HEK293 (cell line): ENCODE measurements at regions not wholly inside any gene's neighbourhood (a gene's known extent, or its start where the extent isn't known, plus 50 kb on each side); places are given as distances from the start of the nearest gene placed in this dataset.
A peak's percentile ranks its signal among the peaks of the same experiment; 100 is the strongest.

Experiments
- CTCF ChIP-seq: fragments of 450-650 bp; formaldehyde crosslinking; IDR thresholded peaks from 2 replicates; pipeline ENCODE4 v1.5.1; 2016; ENCODE audit warnings: missing biosample characterization, missing genetic modification characterization
- GLI4 ChIP-seq: fragments of 450-650 bp; formaldehyde crosslinking; IDR thresholded peaks from 2 replicates; pipeline ENCODE4 v1.5.1; 2016; ENCODE audit warnings: missing biosample characterization, missing genetic modification characterization
- MYNN ChIP-seq: fragments of 450-650 bp; formaldehyde crosslinking; IDR thresholded peaks from 2 replicates; pipeline ENCODE4 v1.5.1; 2016; ENCODE audit warnings: missing biosample characterization, missing genetic modification characterization, borderline replicate concordance
- SALL2 ChIP-seq: fragments of 450-650 bp; formaldehyde crosslinking; IDR thresholded peaks from 2 replicates; pipeline ENCODE4 v1.5.0; 2017; ENCODE audit warnings: missing biosample characterization, mild to moderate bottlenecking, missing genetic modification characterization, borderline replicate concordance
- SP2 ChIP-seq: fragments of 450-650 bp; formaldehyde crosslinking; IDR thresholded peaks from 2 replicates; pipeline ENCODE4 v1.5.1; 2016; ENCODE audit warnings: missing biosample characterization, missing genetic modification characterization
- ZBTB17 ChIP-seq: fragments of 450-650 bp; formaldehyde crosslinking; IDR thresholded peaks from 2 replicates; pipeline ENCODE4 v1.5.1; 2016; ENCODE audit warnings: missing biosample characterization, missing genetic modification characterization
- ZBTB48 ChIP-seq: fragments of 450-650 bp; formaldehyde crosslinking; IDR thresholded peaks from 2 replicates; pipeline ENCODE4 v1.5.1; 2016; ENCODE audit warnings: missing biosample characterization, missing genetic modification characterization
- ZBTB8A ChIP-seq: fragments of 450-650 bp; formaldehyde crosslinking; IDR thresholded peaks from 2 replicates; pipeline ENCODE4 v1.5.1; 2016; ENCODE audit warnings: missing biosample characterization, missing genetic modification characterization
- ZNF155 ChIP-seq: fragments of 450-650 bp; formaldehyde crosslinking; IDR thresholded peaks from 2 replicates; pipeline ENCODE4 v1.5.1; 2016; ENCODE audit warnings: missing biosample characterization, missing genetic modification characterization
- ZNF2 ChIP-seq: fragments of 450-650 bp; formaldehyde crosslinking; IDR thresholded peaks from 2 replicates; pipeline ENCODE4 v1.5.1; 2016; ENCODE audit warnings: missing biosample characterization, missing genetic modification characterization
- ZNF433 ChIP-seq: fragments of 450-650 bp; formaldehyde crosslinking; IDR thresholded peaks from 2 replicates; pipeline ENCODE4 v1.5.1; 2016; ENCODE audit warnings: missing biosample characterization, missing genetic modification characterization, low read depth
- ZNF544 ChIP-seq: fragments of 450-650 bp; formaldehyde crosslinking; IDR thresholded peaks from 2 replicates; pipeline ENCODE4 v1.5.0; 2017; ENCODE audit warnings: missing biosample characterization, missing genetic modification characterization
- ZNF626 ChIP-seq: fragments of 450-650 bp; sonication (Bioruptor Pico); formaldehyde crosslinking; IDR thresholded peaks from 2 replicates; pipeline ENCODE4 v1.5.1; 2018; ENCODE audit warnings: missing biosample characterization, missing genetic modification characterization, inconsistent platforms
- ZNF660 ChIP-seq: fragments of 450-650 bp; IDR thresholded peaks from 2 replicates; pipeline ENCODE4 v1.5.1; 2018; ENCODE audit warnings: missing biosample characterization, mild to moderate bottlenecking, missing genetic modification characterization
- ZNF664 ChIP-seq: fragments of 450-650 bp; formaldehyde crosslinking; IDR thresholded peaks from 2 replicates; pipeline ENCODE4 v1.5.1; 2016; ENCODE audit warnings: missing biosample characterization, missing genetic modification characterization
- ZNF707 ChIP-seq: fragments of 450-650 bp; formaldehyde crosslinking; IDR thresholded peaks from 2 replicates; pipeline ENCODE4 v1.5.1; 2016; ENCODE audit warnings: missing biosample characterization, missing genetic modification characterization
- ZNF792 ChIP-seq: fragments of 450-650 bp; formaldehyde crosslinking; IDR thresholded peaks from 2 replicates; pipeline ENCODE4 v1.5.1; 2016; ENCODE audit warnings: missing biosample characterization, missing genetic modification characterization
- TF ChIP-seq, protein P1 (sequence below): fragments of 450-650 bp; formaldehyde crosslinking; IDR thresholded peaks from 2 replicates; pipeline ENCODE4 v1.5.1; 2016; ENCODE audit warnings: missing biosample characterization, missing genetic modification characterization
- TF ChIP-seq, protein P2 (sequence below): fragments of 450-650 bp; formaldehyde crosslinking; IDR thresholded peaks from 2 replicates; pipeline ENCODE4 v1.5.1; 2016; ENCODE audit warnings: missing biosample characterization, missing genetic modification characterization, borderline replicate concordance
- TF ChIP-seq, protein P3 (sequence below): fragments of 450-650 bp; formaldehyde crosslinking; IDR thresholded peaks from 2 replicates; pipeline ENCODE4 v1.5.1; 2016; ENCODE audit warnings: missing biosample characterization, missing genetic modification characterization, low read depth
- TF ChIP-seq, protein P4 (sequence below): fragments of 450-650 bp; formaldehyde crosslinking; IDR thresholded peaks from 2 replicates; pipeline ENCODE4 v1.5.1; 2016; ENCODE audit warnings: missing biosample characterization, missing genetic modification characterization, borderline replicate concordance

DNA sequence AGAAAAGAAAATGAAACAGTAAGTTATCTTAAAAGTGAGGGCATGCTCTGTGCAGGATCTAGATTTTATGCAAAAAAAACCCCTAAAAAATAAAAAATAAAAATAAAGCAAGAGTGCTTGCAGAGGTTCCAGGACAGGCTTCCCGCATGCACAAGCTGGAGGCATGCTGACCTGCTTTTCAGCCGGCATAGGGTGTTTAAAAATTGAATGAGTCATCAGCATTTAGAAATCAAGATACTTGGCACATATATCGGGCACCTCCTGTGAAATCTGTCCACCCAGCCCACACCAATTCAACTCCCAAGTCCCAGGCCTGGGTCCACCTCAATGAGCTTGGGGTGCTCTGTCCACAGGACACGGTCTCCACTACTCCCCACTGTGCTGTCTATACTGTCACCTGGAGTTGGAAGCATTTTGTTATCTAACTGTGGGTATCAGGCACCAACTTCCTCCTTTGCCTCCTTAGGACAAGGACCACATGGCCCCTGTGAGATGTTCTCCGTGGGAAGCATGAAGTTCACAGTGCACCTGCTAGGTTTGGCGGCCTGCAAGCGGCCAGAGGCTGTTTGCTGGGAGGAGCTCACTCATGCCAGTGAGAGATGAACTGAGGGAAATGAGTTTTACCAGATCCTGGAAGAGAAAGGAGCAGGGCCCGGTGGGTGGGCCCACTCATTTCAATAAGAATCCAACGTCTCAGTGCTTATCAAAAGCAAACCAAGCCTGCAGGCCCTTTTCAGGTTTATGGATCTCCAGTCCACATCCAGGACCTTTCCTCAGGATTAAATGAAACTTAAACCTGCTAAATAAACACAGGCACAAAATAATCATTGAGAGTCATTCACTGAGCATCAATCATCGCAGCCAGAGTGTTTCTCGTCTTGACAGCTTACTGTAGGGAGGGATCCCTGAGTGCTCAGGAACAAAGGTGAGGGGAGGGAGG is 121.1 kb downstream of the FOXA2 start (continued):
- TF ChIP-seq SP2 (no peak), ZNF2 (tag by site-specific recombination) (no peak), MYNN (tag by site-specific recombination) (no peak), SALL2 (tag by site-specific recombination) (no peak), ZNF792 (no peak), ZNF626 (tag by site-specific recombination) (no peak), ZBTB8A (tag by site-specific recombination) (peak; percentile 48; the same call in 1 of the 2 replicates), ZNF664 (tag by site-specific recombination) (0 out of 2 replicates have a peak, but pooled peaks have one; percentile 15), ZNF544 (tag by site-specific recombination) (no peak), CTCF (tag by site-specific recombination) (no peak), ZBTB48 (tag by site-specific recombination) (no peak), ZNF660 (tag by site-specific recombination) (no peak), ZNF433 (no peak), ZNF155 (no peak), ZNF707 (no peak), GLI4 (tag by site-specific recombination) (no peak), ZBTB17 (no peak)
- TF ChIP-seq, protein P1, sequence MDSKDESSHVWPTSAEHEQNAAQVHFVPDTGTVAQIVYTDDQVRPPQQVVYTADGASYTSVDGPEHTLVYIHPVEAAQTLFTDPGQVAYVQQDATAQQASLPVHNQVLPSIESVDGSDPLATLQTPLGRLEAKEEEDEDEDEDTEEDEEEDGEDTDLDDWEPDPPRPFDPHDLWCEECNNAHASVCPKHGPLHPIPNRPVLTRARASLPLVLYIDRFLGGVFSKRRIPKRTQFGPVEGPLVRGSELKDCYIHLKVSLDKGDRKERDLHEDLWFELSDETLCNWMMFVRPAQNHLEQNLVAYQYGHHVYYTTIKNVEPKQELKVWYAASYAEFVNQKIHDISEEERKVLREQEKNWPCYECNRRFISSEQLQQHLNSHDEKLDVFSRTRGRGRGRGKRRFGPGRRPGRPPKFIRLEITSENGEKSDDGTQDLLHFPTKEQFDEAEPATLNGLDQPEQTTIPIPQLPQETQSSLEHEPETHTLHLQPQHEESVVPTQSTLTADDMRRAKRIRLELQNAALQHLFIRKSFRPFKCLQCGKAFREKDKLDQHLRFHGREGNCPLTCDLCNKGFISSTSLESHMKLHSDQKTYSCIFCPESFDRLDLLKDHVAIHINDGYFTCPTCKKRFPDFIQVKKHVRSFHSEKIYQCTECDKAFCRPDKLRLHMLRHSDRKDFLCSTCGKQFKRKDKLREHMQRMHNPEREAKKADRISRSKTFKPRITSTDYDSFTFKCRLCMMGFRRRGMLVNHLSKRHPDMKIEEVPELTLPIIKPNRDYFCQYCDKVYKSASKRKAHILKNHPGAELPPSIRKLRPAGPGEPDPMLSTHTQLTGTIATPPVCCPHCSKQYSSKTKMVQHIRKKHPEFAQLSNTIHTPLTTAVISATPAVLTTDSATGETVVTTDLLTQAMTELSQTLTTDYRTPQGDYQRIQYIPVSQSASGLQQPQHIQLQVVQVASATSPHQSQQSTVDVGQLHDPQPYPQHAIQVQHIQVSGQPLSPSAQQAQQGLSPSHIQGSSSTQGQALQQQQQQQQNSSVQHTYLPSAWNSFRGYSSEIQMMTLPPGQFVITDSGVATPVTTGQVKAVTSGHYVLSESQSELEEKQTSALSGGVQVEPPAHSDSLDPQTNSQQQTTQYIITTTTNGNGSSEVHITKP (tag by site-specific recombination), result 0 out of 2 replicates have a peak, but pooled peaks have one; percentile 29
- TF ChIP-seq, protein P2, sequence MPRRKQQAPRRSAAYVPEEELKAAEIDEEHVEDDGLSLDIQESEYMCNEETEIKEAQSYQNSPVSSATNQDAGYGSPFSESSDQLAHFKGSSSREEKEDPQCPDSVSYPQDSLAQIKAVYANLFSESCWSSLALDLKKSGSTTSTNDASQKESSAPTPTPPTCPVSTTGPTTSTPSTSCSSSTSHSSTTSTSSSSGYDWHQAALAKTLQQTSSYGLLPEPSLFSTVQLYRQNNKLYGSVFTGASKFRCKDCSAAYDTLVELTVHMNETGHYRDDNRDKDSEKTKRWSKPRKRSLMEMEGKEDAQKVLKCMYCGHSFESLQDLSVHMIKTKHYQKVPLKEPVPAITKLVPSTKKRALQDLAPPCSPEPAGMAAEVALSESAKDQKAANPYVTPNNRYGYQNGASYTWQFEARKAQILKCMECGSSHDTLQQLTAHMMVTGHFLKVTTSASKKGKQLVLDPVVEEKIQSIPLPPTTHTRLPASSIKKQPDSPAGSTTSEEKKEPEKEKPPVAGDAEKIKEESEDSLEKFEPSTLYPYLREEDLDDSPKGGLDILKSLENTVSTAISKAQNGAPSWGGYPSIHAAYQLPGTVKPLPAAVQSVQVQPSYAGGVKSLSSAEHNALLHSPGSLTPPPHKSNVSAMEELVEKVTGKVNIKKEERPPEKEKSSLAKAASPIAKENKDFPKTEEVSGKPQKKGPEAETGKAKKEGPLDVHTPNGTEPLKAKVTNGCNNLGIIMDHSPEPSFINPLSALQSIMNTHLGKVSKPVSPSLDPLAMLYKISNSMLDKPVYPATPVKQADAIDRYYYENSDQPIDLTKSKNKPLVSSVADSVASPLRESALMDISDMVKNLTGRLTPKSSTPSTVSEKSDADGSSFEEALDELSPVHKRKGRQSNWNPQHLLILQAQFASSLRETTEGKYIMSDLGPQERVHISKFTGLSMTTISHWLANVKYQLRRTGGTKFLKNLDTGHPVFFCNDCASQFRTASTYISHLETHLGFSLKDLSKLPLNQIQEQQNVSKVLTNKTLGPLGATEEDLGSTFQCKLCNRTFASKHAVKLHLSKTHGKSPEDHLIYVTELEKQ (tag by site-specific recombination), result 0 out of 2 replicates have a peak, but pooled peaks have one; percentile 42
- TF ChIP-seq, protein P3, sequence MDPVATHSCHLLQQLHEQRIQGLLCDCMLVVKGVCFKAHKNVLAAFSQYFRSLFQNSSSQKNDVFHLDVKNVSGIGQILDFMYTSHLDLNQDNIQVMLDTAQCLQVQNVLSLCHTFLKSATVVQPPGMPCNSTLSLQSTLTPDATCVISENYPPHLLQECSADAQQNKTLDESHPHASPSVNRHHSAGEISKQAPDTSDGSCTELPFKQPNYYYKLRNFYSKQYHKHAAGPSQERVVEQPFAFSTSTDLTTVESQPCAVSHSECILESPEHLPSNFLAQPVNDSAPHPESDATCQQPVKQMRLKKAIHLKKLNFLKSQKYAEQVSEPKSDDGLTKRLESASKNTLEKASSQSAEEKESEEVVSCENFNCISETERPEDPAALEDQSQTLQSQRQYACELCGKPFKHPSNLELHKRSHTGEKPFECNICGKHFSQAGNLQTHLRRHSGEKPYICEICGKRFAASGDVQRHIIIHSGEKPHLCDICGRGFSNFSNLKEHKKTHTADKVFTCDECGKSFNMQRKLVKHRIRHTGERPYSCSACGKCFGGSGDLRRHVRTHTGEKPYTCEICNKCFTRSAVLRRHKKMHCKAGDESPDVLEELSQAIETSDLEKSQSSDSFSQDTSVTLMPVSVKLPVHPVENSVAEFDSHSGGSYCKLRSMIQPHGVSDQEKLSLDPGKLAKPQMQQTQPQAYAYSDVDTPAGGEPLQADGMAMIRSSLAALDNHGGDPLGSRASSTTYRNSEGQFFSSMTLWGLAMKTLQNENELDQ, result no peak
- TF ChIP-seq, protein P4, sequence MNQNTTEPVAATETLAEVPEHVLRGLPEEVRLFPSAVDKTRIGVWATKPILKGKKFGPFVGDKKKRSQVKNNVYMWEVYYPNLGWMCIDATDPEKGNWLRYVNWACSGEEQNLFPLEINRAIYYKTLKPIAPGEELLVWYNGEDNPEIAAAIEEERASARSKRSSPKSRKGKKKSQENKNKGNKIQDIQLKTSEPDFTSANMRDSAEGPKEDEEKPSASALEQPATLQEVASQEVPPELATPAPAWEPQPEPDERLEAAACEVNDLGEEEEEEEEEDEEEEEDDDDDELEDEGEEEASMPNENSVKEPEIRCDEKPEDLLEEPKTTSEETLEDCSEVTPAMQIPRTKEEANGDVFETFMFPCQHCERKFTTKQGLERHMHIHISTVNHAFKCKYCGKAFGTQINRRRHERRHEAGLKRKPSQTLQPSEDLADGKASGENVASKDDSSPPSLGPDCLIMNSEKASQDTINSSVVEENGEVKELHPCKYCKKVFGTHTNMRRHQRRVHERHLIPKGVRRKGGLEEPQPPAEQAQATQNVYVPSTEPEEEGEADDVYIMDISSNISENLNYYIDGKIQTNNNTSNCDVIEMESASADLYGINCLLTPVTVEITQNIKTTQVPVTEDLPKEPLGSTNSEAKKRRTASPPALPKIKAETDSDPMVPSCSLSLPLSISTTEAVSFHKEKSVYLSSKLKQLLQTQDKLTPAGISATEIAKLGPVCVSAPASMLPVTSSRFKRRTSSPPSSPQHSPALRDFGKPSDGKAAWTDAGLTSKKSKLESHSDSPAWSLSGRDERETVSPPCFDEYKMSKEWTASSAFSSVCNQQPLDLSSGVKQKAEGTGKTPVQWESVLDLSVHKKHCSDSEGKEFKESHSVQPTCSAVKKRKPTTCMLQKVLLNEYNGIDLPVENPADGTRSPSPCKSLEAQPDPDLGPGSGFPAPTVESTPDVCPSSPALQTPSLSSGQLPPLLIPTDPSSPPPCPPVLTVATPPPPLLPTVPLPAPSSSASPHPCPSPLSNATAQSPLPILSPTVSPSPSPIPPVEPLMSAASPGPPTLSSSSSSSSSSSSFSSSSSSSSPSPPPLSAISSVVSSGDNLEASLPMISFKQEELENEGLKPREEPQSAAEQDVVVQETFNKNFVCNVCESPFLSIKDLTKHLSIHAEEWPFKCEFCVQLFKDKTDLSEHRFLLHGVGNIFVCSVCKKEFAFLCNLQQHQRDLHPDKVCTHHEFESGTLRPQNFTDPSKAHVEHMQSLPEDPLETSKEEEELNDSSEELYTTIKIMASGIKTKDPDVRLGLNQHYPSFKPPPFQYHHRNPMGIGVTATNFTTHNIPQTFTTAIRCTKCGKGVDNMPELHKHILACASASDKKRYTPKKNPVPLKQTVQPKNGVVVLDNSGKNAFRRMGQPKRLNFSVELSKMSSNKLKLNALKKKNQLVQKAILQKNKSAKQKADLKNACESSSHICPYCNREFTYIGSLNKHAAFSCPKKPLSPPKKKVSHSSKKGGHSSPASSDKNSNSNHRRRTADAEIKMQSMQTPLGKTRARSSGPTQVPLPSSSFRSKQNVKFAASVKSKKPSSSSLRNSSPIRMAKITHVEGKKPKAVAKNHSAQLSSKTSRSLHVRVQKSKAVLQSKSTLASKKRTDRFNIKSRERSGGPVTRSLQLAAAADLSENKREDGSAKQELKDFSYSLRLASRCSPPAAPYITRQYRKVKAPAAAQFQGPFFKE (tag by site-specific recombination), result no peak
